ENCODE measurements at regions not wholly inside any gene's neighbourhood (a gene's known extent, or its start where the extent isn't known, plus 50 kb on each side); places are given as distances from the start of the nearest gene placed in this dataset.

DNA sequence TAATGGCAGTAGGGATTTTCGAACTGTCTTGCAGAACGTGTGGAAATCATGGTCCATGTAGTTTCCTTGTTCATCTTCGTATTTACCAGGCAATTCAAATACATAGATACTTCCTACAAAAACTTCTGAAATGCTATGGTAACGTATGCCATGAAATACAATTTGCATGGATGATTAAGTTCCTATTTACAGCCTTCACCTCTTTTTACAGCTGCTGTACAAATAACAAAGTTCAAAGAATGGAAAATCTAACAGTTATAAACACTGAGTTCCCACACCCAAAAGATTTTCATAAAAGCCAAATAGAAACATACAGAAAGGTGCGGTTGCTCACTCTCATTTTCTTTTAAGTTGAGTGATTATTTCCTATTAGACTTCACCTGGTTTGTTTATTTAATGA lies 115.8 kb upstream of the TNFSF11 start:
- Histone ChIP-seq H2AFZ (ENCODE audit: low read length) (no peak overlapping the region), H3K9me3 (ENCODE audit: low read length) (peaks cover 29% of the 10 kb centered on the region), H3K4me3 (replicated peaks in 1 of 3; ENCODE audit: insufficient read depth in 1 of 3, low read depth in 2 of 3, low read length in 3 of 3) (no peak overlapping the region), H3K27me3 (ENCODE audit: control insufficient read depth in 1 of 2, insufficient read depth in 2 of 2, low read length in 2 of 2) (no peaks in the 10 kb centered on the region), H3K27ac (ENCODE audit: extremely low read length, insufficient read depth, low read length) (no peak overlapping the region), H4K20me1 (ENCODE audit: insufficient read depth, low read length) (no peaks in the 10 kb centered on the region), H3K4me2 (ENCODE audit: low read depth, low read length) (no peak overlapping the region), H3K79me2 (ENCODE audit: insufficient read depth, low read length) (no peaks in the 10 kb centered on the region), H3K9ac (ENCODE audit: insufficient read depth, low read depth, low read length) (no peak overlapping the region), H3K4me1 (ENCODE audit: insufficient read depth, low read length) (no peaks in the 10 kb centered on the region), H3K36me3 (replicated peaks in 1 of 2; ENCODE audit: control insufficient read depth in 1 of 2, insufficient read depth in 2 of 2, low read length in 2 of 2) (no peaks in the 10 kb centered on the region)
- ChIA-PET POLR2A (no interaction called here), CTCF (ENCODE audit: low intra/inter-chr PET ratio, low total read pairs) (no interaction called here)
- TF ChIP-seq ZNF501 (CRISPR knock-in tag; IDR thresholded peaks at IDR 0.05) (no peak), HES4 (CRISPR knock-in tag; IDR thresholded peaks at IDR 0.05; ENCODE audit: borderline replicate concordance) (no peak), ZNF317 (CRISPR knock-in tag; IDR thresholded peaks at IDR 0.05) (no peak), FOXA3 (CRISPR knock-in tag; IDR thresholded peaks at IDR 0.05) (no peak), HDAC6 (IDR thresholded peaks at IDR 0.05; ENCODE audit: low read depth, low read length) (no peak), KLF13 (CRISPR knock-in tag; IDR thresholded peaks at IDR 0.05) (no peak)
- DNase-seq (ENCODE audit: low spot score) (no peak), ATAC-seq (no peak), FAIRE-seq (no peak)
- no TSS peak for BruUV-seq (replicated peaks)
- WGBS (ENCODE audit: low lambda C conversion rate) = 12% methylated on average over 5 of the region's 5 CpGs
- in situ Hi-C loops (cut with HindIII; ENCODE audit: extremely low pct_ligation_motif_present, low pct_unique_long_range_greater_than_20kb) (no loop called here), intact Hi-C loops (cut with micrococcal nuclease; ENCODE audit: unreplicated experiment) (no loop called here)

DNA sequence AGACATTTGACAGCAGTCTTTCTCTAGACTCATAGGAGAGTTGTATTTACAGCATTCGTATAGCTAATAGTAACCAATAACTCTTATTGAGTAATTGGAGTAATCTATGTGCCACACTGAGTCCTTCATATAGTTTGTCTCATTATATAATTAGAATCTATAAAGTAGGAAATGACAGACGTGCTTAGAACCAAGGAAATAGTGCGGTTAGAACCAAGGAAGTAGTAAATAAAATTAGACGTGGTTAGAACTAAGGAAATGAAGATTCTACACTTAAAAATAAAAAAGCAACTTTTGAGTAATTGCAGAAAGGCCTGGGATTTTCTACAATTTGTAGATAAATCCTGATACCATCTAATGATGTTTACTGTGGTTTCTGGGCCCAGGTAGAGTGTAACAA lies 107.8 kb upstream of the TNFSF11 start:
- in situ Hi-C loops (cut with HindIII; ENCODE audit: extremely low pct_ligation_motif_present, low pct_unique_long_range_greater_than_20kb) (no loop called here), intact Hi-C loops (cut with micrococcal nuclease; ENCODE audit: unreplicated experiment) (no loop called here)
- Histone ChIP-seq H3K36me3 (replicated peaks in 1 of 2; ENCODE audit: control insufficient read depth in 1 of 2, insufficient read depth in 2 of 2, low read length in 2 of 2) (no peaks in the 10 kb centered on the region), H3K79me2 (ENCODE audit: insufficient read depth, low read length) (no peaks in the 10 kb centered on the region), H3K27me3 (ENCODE audit: control insufficient read depth in 1 of 2, insufficient read depth in 2 of 2, low read length in 2 of 2) (no peaks in the 10 kb centered on the region), H3K9me3 (ENCODE audit: low read length) (peaks cover 28% of the 10 kb centered on the region), H3K4me2 (ENCODE audit: low read depth, low read length) (no peak overlapping the region), H3K27ac (ENCODE audit: extremely low read length, insufficient read depth, low read length) (no peak overlapping the region), H3K4me3 (replicated peaks in 1 of 3; ENCODE audit: insufficient read depth in 1 of 3, low read depth in 2 of 3, low read length in 3 of 3) (no peak overlapping the region), H2AFZ (ENCODE audit: low read length) (no peak overlapping the region), H3K9ac (ENCODE audit: insufficient read depth, low read depth, low read length) (no peak overlapping the region), H3K4me1 (ENCODE audit: insufficient read depth, low read length) (no peaks in the 10 kb centered on the region), H4K20me1 (ENCODE audit: insufficient read depth, low read length) (no peaks in the 10 kb centered on the region)
- no peak for DNase-seq (ENCODE audit: low spot score)
- no peak for ATAC-seq
- CTCF ChIA-PET (ENCODE audit: low intra/inter-chr PET ratio, low total read pairs) = no interaction called here
- WGBS (ENCODE audit: low lambda C conversion rate) = 11% methylated on average over 4 of the region's 4 CpGs
- BruUV-seq (replicated peaks) = no TSS peak
- no peak for TF ChIP-seq GATA4 (IDR thresholded peaks at IDR 0.05; ENCODE audit: borderline replicate concordance, low read depth)
- POLR2A ChIA-PET = no interaction called here
- no peak for FAIRE-seq

Data from HepG2 (cell line).